ENCODE measurements at regions not wholly inside any gene's neighbourhood (a gene's known extent, or its start where the extent isn't known, plus 50 kb on each side); places are given as distances from the start of the nearest gene placed in this dataset.
"Not testable (repeated sequence)": the region's sequence is repeated elsewhere in the genome, so short reads cannot be mapped to it uniquely, and the experiment has no call there.

DNA sequence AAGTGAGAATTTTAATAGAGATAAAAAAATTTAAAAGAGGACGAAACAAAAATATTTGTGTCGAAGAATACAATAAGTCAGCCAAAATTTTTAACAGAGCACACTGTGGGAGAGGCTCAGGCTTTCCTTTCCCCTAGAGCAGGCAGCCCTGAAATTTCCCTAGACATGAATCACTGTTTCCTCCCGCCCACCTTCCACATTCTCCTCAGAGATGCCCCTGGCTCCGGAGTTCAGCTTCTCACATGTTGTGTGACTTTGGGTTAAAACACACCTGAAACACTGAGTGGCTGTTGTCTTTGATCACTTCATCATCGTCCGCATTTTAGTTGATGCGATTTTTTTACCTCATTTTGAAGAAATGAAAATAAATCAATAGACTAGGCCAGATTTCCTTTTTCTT is 1183.8 kb downstream of the TMEM121 start:
- not testable (repeated sequence) for DNase-seq

DNA sequence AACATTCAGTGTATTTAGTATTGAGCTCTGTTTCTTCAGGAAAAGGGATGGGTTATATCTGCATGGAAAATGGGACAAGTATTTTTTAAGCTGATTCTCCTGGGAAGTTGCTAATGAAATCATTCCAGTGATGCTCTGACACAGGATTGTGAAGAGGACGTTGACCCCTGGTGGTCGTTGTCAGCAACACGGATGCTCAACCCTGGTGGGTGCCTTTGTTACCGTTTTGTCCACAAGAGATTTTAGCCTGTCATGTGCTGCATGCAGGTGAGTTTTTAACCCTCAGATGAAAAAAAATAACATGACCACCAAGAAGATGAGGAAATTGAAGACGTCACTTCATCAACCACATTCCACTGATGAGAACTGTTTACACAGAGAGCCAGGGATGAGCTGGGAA is 1186.1 kb downstream of the TMEM121 start:
- not testable (repeated sequence) for DNase-seq

DNA sequence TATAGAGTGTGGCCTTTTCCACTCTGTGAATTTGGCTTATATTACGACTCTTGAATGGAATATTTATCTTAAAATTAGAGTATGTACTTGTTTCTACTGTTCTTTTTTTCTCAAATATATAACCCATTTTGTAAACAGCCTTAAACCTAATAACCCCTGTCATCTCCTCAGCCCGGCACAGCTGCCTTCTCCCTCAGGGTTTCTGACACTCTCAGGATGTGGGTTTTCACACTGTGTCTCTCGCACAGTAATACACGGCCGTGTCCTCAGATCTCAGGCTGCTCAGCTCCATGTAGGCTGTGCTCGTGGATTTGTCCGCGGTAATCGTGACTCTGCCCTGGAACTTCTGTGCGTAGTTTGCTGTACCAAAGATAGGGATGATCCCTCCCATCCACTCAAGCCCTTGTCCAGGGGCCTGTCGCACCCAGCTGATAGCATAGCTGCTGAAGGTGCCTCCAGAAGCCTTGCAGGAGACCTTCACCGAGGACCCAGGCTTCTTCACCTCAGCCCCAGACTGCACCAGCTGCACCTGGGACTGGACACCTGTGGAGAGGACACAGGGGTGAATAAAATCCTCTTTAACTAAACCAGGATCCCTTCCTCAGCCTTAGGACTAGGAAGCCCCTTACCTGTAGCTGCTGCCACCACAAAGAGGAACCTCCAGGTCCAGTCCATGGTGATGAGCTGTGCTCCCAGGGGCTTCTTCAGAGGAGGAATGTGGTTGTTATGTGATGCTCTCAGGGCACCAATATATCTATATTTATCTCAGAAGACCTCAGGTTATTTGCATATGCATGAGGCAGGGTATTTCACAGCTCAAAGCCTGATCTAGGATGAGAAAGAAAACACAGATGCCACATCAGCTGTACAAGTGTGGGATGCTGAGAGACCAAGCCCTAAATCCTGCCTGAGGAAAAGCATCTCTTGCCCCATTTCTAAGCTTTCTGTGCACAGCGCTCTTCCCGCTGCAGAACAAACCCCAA is 1188.4 kb downstream of the TMEM121 start:
- not testable (repeated sequence) for DNase-seq

DNA sequence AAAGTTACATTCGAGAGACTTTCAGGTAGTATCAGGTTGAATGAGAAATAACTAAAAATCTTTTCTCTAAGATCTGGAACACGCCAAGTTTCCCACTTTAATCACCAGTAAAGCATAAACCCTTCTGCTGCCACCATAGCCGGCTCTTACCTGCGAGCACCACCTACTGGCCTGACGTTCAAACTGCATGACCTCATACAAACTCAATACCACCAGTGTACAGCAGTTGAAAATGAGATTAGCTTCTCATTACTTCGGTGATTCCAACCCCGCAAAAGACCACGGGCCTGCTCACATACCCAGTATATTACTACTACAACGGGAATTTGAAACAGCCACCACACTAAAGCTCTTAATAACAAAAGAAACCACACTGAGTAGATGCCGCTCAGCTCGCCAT is 1191.2 kb downstream of the TMEM121 start:
- DNase-seq, result not testable (repeated sequence)

DNA sequence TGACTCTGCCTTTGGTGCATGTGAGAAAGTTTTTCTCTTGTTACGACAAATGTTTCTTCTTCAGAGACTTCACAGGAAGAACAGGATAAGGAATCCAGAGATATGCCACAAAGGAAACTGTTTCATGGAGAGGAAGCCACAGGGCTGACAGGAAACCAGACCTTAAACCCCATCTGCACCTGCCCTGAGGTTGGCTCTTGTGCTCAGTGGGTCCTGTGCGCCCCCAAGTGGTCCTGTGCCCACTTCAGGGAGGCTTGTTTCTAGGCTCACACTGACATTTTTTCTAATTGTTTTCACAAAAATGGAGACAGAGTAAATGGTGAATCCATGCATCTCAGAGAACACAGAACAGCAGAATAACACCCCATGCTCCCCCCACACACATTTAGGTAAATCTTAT is 1193.5 kb downstream of the TMEM121 start:
- not testable (repeated sequence) for DNase-seq

DNA sequence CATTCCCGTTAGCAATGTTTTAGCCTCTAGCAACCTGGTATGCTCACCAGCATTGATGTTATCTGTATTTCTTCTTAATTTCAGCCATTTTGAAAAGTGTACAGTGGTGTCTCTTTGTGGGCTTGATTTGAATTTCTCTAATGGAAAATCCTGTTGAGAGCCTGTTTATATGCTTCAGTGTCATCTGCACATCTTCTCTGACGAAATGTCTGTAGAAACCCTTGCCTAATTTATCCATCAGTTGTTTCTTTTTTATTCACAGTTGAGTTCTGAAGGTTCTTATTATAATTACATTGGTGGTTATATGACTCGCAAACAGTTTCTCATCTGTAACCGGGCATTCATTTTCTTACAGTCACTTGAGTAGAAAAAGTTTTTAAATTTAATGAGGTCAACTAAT is 1195.5 kb downstream of the TMEM121 start:
- DNase-seq, result not testable (repeated sequence)

DNA sequence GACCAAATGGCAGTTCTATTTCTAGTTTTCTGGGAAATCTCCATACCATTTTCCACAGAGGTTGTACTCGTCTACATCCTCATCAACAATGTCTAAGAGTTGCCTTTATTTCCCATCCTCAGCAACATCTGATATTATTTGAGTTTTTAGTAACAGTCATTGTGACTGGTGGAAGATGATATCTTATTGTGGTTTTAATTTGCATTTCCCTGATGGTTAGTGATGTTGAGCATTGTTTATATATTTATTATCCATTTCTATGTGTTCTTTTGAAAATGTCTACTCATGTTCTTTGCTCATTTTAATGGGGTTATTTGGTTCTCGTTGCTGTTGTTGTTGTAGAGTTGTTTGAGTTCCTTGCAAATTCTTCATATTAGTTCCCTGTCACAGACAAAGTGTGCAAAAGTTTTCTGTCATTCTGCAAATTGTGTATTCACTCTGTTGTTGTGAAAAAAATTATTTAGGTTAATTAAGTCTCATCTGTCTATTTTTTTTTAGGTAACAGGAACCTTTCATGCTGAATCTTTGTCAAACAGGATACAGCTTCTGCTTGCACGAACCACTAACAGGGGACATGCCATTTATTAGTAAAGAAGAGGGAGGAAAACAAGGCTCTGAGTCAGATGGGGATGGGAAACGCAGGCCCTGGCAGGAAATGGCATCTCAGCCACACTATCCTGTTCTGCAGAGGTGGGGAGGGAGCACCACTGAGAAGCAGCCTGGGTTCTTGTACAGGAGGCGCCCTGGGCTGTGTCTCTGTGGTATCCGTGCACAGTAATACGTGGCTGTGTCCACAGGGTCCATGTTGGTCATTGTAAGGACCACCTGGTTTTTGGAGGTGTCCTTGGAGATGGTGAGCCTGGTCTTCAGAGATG is 1196.7 kb downstream of the TMEM121 start:
- DNase-seq, result not testable (repeated sequence)

DNA sequence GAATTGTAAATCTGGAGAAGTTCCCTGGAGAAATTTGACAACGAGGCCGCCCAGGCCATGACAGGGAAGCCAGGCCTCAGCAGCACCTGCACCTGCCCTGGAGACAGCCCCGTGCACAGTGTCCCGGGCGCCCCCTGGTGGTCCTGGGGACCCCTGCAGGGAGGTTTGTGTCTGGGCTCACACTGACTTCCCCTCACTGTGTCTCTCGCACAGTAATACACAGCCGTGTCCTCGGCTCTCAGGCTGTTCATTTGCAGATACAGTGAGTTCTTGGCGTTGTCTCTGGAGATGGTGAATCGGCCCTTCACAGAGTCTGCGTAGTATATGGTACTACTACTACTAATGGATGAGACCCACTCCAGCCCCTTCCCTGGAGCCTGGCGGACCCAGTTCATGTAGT is 1201.6 kb downstream of the TMEM121 start:
- DNase-seq, result not testable (repeated sequence)

DNA sequence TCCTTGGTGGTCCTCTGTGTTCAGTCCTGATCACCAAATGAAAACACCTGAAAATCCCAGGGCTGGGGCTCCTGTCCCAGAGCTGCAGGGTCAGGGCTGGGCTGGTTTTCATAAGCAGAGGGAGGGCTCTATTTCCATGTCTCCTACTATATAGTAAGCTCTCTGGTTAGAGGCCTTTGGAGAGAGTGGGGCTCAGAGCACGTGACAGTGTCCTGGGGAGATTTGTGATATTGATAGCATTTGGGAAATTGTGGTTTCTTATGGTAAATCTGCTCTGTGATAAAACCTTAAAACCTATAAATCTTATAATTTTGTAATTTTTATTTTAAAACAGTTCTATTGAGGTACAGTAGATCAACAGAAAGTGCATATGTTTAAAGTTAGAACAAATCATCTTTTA is 1202.2 kb downstream of the TMEM121 start:
- no peak for DNase-seq

DNA sequence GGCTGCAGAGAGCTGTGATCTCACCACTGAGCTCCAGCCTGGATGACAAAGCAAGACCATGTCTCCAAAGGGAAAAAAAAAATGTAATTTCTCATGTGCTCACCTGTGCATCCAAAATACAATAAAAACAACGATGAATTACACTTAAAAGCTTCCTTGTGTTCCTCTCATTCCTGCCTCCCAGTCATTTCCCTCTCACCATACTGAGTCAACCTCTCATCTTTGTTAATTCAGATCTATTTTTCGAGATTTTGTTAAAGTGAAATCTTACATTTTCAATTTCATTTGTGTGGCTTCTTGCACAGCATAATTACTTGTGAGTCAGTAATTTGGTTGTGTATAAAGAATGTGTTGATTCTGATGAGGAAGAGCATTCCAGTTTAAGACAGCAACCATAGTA is 1203.2 kb downstream of the TMEM121 start:
- no peak for DNase-seq

DNA sequence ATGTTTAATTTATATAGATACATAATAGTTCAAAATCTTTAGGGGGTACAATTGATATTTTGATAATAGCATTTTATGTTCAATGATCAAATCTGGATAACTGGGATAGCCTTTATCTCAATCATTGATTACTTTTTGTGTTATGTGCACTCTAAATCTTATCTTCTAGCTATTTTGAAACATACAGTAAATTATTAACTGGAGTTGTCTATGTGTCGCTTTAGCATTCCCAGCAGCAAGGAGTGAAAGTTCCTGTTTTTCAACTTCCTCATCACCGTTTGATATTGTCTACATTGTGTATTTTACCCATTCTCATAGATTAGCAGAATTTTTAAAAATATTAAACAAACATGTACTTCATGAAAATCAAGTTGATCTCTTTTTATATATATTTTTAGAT is 1207.4 kb downstream of the TMEM121 start:
- DNase-seq, result no peak

DNA sequence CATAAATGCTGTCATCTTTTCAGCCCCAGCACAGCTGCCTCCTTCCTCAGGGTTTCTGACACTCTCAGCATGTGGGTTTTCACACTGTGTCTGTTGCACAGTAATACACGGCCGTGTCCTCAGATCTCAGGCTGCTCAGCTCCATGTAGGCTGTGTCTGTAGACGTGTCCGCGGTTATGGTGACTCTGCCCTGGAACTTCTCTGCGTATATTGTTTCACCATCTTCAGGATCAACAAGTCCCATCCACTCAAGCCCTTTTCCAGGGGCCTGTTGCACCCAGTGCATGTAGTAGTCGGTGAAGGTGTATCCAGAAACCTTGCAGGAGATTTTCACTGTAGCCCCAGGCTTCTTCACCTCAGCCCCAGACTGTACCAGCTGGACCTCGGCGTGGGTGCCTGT is 1210.6 kb downstream of the TMEM121 start:
- no peak for DNase-seq

DNA sequence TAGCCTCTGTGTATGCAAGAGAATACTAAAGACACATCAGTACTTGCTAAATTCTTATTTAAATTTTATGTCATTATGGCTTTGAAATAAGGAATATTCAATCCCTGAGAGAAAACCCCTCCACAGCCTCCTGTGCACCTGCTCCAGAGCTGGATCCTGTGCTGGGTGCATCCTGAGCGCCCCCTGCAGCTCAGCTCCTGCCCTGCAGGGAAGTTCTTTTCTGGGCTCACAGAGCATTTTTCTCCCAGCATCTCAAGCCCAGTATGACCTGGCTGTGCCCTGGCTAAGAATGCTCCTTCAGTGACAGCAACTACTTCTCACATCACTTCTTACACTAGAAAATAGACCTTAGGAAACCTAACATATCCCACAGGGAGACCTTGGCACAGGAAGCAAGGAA is 1211.7 kb downstream of the TMEM121 start:
- no peak for DNase-seq

DNA sequence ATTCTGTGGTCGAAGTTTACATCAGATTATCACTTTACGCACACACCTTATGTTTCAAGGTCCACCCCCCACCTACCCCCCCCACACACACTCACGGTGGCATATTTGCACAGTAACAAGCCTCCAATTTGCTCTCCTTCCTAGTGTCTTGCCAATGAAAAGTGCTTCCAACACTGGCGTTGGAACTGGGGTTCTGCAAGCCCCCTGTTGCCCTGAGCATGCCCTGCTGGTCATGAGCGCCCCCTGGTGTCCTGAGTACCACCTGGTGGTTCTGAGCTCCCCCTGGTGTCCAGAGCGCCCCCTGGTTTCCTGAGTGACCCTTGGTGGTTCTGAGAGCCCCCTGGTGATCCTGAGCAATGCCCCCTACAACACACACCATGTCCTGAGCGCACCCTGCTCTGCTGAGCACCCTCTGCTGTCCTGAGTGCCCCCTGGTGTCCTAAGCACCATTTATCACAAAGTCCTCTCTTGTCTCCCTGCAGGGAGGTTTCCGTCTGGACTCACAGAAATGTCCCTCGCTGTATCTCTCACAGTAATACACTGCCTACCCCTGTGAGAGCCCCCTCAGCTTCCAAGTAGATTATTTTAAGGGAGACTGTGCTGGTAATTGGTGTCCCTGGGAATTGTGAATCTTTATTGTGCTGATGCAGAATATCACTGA is 1212.3 kb downstream of the TMEM121 start:
- not testable (repeated sequence) for DNase-seq

DNA sequence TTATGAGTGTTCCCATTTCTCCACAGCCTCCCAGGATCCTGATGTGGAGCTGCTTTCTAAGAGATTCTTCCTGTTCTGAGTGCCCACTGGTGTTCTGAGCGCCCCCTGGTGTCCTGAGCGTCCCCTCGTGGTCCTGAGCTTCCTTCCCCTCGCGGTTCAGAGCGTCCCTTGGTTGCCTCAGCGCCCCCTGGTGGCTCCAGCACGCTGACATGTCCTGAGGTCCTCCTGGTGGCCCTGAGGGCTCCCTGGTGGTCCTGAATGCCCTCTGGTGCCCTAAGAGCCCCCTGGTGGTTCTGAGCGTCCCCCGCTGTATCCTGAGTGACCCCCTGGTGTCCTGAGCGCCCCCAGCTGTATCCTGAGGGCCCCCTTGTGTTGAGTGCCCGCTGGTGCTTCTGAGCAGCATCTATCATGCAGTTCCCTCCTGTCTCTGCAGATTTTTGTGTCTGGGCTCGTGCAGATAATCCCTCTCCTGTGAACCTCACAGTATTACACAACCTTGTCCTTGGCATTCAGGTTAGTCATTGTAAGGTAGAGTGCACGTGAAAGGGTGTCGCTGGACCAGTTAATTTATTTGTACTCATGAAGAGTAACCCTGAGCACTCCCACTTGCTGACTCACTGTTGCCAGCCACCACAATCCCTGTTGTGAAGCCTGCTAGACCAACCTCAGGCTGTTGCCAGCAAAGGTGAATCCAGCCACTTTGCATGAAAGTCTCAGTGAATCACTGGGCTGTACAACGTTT is 1214.9 kb downstream of the TMEM121 start:
- DNase-seq, result peak in 1 of 2 experiments; percentile 29

DNA sequence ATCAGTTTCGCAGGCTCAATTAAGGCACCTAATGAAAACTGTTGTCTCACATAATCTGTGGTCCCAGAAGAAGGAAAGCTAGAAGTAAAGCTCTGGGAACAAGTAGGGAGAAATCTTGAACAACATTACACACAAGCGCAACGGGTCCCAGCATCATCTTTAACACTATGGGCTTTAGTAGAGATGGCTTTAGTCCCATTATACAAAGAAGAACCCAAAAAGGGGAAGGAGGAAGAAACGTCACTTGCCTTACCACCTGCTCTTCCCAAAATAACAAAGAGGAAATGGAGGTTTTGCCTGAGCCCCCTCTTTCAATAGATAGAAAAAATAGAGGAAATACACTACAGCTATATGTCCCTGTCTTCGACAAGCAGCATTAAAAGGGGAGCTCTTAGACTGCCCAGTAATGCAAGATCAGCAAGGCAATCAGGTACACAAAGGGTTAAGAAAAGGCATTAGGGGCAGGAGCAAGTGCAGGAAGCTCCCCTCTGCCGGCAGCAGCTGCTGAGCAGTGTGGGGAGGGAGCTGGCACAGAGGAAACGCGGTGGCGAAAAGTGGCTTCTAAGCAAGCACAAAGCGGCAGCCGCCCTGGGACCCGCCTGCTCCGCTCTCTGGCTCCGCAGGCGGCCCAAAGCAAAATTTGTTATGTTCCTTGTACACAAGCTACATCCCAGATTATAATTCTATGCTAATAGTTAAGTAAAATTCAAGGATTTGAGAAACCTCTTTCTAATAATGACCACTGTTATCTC is 1218.8 kb downstream of the TMEM121 start:
- not testable (repeated sequence) for DNase-seq

DNA sequence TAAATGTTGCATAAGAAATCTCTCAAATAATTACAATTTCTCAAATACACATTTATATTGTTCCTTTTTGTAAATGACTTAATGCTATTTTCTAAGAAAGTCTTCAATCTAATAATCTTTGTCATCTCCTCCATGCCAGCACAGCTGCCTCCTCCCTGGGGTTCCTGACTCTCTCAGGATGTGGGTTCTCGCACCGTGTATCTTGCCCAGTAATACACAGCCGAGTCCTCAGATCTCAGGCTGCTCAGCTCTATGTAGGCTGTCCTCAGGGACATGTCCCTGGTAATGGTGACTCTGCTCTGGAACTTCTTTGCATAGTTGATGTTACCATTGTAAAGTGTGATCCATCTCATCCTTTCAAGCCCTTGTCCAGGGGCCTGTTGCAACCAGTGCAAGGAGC is 1223.7 kb downstream of the TMEM121 start:
- DNase-seq, result not testable (repeated sequence)

DNA sequence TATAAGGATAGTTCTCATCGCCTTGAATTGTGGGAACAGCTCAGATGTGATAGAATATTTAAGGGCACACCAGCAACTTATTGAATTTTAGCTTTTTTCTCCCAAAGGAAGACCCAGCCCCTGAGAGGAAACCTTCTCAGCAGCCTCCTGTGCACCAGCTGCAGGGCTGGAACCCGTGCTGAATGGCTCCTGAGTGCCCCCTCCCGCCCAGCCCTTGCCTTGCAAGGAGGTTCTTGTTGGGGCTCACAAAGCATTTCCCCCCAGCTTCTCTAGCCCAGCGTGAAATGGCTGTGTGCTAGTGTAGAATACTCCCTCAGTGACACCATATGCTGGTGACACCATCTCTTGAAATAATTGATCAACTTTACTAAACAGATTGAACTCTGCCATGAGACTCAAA is 1227.4 kb downstream of the TMEM121 start:
- DNase-seq, result not testable (repeated sequence)

DNA sequence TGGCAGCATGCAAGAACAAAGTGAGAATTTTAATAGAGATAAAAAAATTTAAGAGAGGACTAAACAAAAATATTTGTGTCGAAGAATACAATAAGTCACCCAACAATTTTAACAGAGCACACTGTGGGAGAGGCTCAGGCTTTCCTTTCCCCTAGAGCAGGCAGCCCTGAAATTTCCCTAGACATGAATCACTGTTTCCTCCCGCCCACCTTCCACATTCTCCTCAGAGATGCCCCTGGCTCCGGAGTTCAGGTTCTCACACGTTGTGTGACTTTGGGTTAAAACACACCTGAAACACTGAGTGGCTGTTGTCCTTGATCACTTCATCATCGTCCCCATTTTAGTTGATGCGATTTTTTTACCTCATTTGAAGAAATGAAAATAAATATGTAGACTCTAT is 1231.1 kb downstream of the TMEM121 start:
- not testable (repeated sequence) for DNase-seq

DNA sequence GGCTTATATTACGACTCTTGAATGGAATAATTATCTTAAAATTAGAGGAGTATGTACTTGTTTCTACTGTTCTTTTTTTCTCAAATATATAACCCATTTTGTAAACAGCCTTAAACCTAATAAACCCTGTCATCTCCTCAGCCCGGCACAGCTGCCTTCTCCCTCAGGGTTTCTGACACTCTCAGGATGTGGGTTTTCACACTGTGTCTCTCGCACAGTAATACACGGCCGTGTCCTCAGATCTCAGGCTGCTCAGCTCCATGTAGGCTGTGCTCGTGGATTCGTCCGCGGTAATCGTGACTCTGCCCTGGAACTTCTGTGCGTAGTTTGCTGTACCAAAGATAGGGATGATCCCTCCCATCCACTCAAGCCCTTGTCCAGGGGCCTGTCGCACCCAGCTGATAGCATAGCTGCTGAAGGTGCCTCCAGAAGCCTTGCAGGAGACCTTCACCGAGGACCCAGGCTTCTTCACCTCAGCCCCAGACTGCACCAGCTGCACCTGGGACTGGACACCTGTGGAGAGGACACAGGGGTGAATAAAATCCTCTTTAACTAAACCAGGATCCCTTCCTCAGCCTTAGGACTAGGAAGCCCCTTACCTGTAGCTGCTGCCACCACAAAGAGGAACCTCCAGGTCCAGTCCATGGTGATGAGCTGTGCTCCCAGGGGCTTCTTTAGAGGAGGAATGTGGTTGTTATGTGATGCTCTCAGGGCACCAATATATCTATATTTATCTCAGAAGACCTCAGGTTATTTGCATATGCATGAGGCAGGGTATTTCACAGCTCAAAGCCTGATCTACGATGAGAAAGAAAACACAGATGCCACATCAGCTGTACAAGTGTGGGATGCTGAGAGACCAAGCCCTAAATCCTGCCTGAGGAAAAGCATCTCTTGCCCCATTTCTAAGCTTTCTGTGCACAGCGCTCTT is 1235.8 kb downstream of the TMEM121 start:
- not testable (repeated sequence) for DNase-seq

Measured in NCI-H1930 (cell line).